ENCODE measurements at regions not wholly inside any gene's neighbourhood (a gene's known extent, or its start where the extent isn't known, plus 50 kb on each side); places are given as distances from the start of the nearest gene placed in this dataset.
"Not testable (repeated sequence)": the region's sequence is repeated elsewhere in the genome, so short reads cannot be mapped to it uniquely, and the experiment has no call there.

DNA sequence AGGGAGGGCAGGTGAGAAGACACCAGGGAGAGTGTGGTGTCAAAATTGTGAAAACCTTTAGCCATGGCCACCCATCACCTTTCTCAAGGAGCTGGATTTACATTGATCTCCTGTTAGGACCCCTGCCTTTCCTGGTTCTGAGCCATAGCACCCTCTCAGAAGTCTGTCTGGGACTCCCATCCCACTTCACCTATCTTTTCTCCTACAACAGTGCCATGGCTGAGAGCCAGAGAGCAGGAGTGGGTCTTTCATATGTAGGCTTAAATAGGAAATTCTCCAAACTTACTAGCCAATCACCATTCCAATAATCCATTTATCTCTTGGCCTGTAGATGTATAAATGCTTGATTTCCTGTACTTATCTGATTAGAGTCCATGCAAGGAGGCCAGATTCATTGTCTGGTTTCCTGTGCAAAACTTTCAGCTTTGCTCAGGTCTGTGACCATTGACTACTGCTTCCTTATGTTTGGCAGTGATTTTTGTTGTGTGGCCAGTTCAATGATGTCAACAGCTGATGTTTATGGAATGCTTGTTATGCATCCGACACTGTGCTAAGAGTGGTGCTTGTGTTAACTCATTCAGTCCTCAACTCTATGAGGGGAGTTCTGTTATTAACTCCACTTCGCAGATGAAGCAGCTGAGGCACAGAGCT, 57.6 kb upstream of the IGFBP5 start:
- no peak for DNase-seq (ENCODE audit: low spot score)
- in situ Hi-C loops (cut with HindIII; ENCODE audit: low sequenced_read_pairs) = no loop called here

DNA sequence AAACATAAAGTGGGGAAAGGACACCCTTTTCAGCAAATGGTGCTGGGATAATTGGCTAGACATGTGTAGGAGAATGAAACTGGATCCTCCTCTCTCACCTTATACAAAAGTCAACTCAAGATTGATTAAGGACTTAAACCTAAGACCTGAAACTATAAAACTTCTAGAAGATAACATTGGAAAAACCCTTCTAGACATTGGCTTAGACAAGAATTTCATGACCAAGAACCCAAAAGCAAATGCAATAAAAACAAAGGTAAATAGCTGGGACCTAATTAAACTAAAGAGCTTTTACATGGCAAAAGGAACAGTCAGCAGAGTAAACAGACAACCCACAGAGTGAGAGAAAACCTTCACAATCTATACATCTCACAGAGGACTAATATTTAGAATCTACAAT, 55.4 kb upstream of the IGFBP5 start:
- in situ Hi-C loops (cut with HindIII; ENCODE audit: low sequenced_read_pairs); DNase-seq (ENCODE audit: low spot score): not testable (repeated sequence)

GRCh38 chr2:216746268-216746667, 50.9 kb upstream of the IGFBP5 start:
- DNase-seq (ENCODE audit: low spot score); in situ Hi-C loops (cut with HindIII; ENCODE audit: low sequenced_read_pairs): not testable (repeated sequence)

- in situ Hi-C loops (cut with HindIII; ENCODE audit: low sequenced_read_pairs) = no loop called here
- no peak for DNase-seq (ENCODE audit: low spot score)
Measured at GRCh38 chr2:216745453-216745852, 50.1 kb upstream of the IGFBP5 start.

Data from G401 (cell line).